ENCODE measurements at regions not wholly inside any gene's neighbourhood (a gene's known extent, or its start where the extent isn't known, plus 50 kb on each side); places are given as distances from the start of the nearest gene placed in this dataset.

DNA sequence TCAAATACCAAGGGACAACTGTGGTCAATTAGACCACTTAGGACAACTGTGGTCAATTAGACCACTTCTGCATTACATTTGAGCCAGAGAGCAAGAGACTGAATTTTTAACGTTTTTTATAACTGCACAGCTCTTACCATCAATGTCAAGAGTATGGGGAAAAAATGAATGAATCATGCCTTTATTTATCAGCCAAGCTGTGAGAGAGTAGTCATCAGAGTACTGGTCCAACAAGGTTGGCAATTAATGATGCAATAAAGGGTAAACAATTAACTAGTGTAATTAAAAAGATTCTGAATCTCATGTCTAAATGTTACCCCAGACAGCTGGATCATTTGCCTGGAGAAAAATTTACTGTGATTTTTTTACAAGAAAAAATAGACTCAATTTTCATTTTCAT is 381.1 kb downstream of the LIG4 start:
- TF ChIP-seq, protein P1, sequence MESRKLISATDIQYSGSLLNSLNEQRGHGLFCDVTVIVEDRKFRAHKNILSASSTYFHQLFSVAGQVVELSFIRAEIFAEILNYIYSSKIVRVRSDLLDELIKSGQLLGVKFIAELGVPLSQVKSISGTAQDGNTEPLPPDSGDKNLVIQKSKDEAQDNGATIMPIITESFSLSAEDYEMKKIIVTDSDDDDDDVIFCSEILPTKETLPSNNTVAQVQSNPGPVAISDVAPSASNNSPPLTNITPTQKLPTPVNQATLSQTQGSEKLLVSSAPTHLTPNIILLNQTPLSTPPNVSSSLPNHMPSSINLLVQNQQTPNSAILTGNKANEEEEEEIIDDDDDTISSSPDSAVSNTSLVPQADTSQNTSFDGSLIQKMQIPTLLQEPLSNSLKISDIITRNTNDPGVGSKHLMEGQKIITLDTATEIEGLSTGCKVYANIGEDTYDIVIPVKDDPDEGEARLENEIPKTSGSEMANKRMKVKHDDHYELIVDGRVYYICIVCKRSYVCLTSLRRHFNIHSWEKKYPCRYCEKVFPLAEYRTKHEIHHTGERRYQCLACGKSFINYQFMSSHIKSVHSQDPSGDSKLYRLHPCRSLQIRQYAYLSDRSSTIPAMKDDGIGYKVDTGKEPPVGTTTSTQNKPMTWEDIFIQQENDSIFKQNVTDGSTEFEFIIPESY (IDR thresholded peaks at IDR 0.05; ENCODE audit: extremely low read depth, insufficient replicate concordance, low read length): no peak
- TF ChIP-seq POLR2A (IDR thresholded peaks at IDR 0.05; ENCODE audit: borderline replicate concordance, extremely low read depth, insufficient read depth, insufficient read length) (no peak), RAD21 (IDR thresholded peaks at IDR 0.05; ENCODE audit: low read depth) (no peak)
- TF ChIP-seq, protein P2, sequence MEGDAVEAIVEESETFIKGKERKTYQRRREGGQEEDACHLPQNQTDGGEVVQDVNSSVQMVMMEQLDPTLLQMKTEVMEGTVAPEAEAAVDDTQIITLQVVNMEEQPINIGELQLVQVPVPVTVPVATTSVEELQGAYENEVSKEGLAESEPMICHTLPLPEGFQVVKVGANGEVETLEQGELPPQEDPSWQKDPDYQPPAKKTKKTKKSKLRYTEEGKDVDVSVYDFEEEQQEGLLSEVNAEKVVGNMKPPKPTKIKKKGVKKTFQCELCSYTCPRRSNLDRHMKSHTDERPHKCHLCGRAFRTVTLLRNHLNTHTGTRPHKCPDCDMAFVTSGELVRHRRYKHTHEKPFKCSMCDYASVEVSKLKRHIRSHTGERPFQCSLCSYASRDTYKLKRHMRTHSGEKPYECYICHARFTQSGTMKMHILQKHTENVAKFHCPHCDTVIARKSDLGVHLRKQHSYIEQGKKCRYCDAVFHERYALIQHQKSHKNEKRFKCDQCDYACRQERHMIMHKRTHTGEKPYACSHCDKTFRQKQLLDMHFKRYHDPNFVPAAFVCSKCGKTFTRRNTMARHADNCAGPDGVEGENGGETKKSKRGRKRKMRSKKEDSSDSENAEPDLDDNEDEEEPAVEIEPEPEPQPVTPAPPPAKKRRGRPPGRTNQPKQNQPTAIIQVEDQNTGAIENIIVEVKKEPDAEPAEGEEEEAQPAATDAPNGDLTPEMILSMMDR (IDR thresholded peaks at IDR 0.05 in 2 of 3, conservative IDR thresholded peaks at IDR 0.05 in 1 of 3; ENCODE audit: borderline replicate concordance in 1 of 3, insufficient read depth in 1 of 3, low read depth in 2 of 3, low read length in 2 of 3): no peak
- TF ChIP-seq, protein P3, sequence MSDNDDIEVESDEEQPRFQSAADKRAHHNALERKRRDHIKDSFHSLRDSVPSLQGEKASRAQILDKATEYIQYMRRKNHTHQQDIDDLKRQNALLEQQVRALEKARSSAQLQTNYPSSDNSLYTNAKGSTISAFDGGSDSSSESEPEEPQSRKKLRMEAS (IDR thresholded peaks at IDR 0.05): no peak
